Astrocyte (in vitro differentiated cells and primary cell): ENCODE measurements at regions not wholly inside any gene's neighbourhood (a gene's known extent, or its start where the extent isn't known, plus 50 kb on each side); places are given as distances from the start of the nearest gene placed in this dataset.

Source experiments
- DNase-seq: peaks from one replicate; pipeline ENCODE4 v3.0.0-alpha.2; 2010; ENCODE audit warnings: low read depth
- FAIRE-seq: peaks from 2 replicates; lab custom pipeline; 2011; peaks lifted over from hg19 to GRCh38; lab: Jason Lieb, UNC
- H2AFZ ChIP-seq: 2 replicates; pipeline ENCODE4 v1.6.0; 2012; ENCODE audit warnings: low read depth, low read length, inconsistent platforms
- H3K27ac ChIP-seq: 2 replicates; pipeline ENCODE4 v1.5.1; 2011; ENCODE audit warnings: low read depth, low read length, inconsistent platforms
- H3K27me3 ChIP-seq: 2 replicates; pipeline ENCODE4 v1.6.0; 2011; ENCODE audit warnings: low read length, inconsistent platforms; ENCODE audit not compliant: insufficient read depth
- H3K36me3 ChIP-seq: 2 replicates; pipeline ENCODE4 v1.5.1; 2011; ENCODE audit warnings: low read length, inconsistent platforms; ENCODE audit not compliant: insufficient read depth
- H3K4me1 ChIP-seq: 2 replicates; pipeline ENCODE4 v1.5.1; 2011; ENCODE audit warnings: low read length, inconsistent platforms; ENCODE audit not compliant: insufficient read depth
- H3K4me2 ChIP-seq: 2 replicates; pipeline ENCODE4 v1.6.0; 2012; ENCODE audit warnings: low read length, inconsistent platforms
- H3K4me3 ChIP-seq: 2 replicates; pipeline ENCODE4 v1.5.1; 2011; ENCODE audit warnings: low read depth, mild to moderate bottlenecking, low read length, inconsistent platforms; ENCODE audit not compliant: insufficient read depth
- H3K79me2 ChIP-seq: 2 replicates; pipeline ENCODE4 v1.6.0; 2012; ENCODE audit warnings: mild to moderate bottlenecking, low read length, inconsistent platforms; ENCODE audit not compliant: insufficient read depth
- H3K9ac ChIP-seq: 2 replicates; pipeline ENCODE4 v1.6.0; 2012; ENCODE audit warnings: mild to moderate bottlenecking, low read length, inconsistent platforms
- H3K9me3 ChIP-seq: 2 replicates; pipeline ENCODE4 v1.5.1; 2012; ENCODE audit warnings: low read depth, mild to moderate bottlenecking, low read length, inconsistent platforms; ENCODE audit not compliant: insufficient read depth
- H4K20me1 ChIP-seq: 2 replicates; pipeline ENCODE4 v1.6.0; 2012; ENCODE audit warnings: low read length, inconsistent platforms; ENCODE audit not compliant: insufficient read depth
- H3K27ac Mint-ChIP-seq: one replicate; pipeline ENCODE4 v1.8.0; 2021; ENCODE audit warnings: mild to moderate bottlenecking, mixed read lengths; ENCODE audit not compliant: unreplicated experiment
- H3K27me3 Mint-ChIP-seq: one replicate; pipeline ENCODE4 v1.8.0; 2021; ENCODE audit warnings: low read depth, mixed read lengths; ENCODE audit not compliant: unreplicated experiment
- H3K36me3 Mint-ChIP-seq: one replicate; pipeline ENCODE4 v1.8.0; 2021; ENCODE audit warnings: low read depth, mixed read lengths; ENCODE audit not compliant: unreplicated experiment
- H3K4me1 Mint-ChIP-seq: one replicate; pipeline ENCODE4 v1.8.0; 2021; ENCODE audit warnings: low read depth, mixed read lengths; ENCODE audit not compliant: unreplicated experiment
- H3K4me3 Mint-ChIP-seq: one replicate; pipeline ENCODE4 v1.8.0; 2021; ENCODE audit warnings: mild to moderate bottlenecking, moderate library complexity, mixed read lengths; ENCODE audit not compliant: unreplicated experiment
- H3K9me3 Mint-ChIP-seq: one replicate; pipeline ENCODE4 v1.8.0; 2021; ENCODE audit warnings: mild to moderate bottlenecking, mixed read lengths; ENCODE audit not compliant: unreplicated experiment
- EZH2 ChIP-seq: IDR thresholded peaks from 2 replicates; pipeline ENCODE4 v1.6.1; 2012; ENCODE audit warnings: mild to moderate bottlenecking, low read length, inconsistent platforms; ENCODE audit not compliant: insufficient read depth
- TF ChIP-seq, protein P1 (sequence below): IDR thresholded peaks from 2 replicates; pipeline ENCODE4 v1.5.1; 2011; ENCODE audit warnings: low read depth, mild to moderate bottlenecking, inconsistent platforms, low read length, moderate library complexity; ENCODE audit not compliant: insufficient read depth

DNA sequence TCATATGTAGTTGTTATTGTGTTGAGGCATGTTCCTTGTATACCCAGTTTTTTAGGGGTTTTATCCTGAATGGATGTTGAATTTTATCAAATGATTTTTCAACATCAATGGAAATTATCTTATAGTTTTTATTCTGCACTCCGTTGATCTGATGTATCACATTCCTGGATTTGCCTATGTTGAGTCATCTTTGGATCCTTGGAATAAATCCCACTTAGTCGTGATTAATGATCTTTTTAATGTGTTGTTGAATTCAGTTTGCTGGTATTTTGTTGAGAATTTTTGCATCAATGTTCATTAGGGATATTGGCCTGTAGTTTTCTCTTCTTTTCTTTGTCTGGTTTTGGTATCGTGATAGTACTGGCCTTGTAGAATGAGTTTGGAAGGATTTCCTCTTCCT, 648.6 kb upstream of the GRM3 start:
- no peaks in the 10 kb centered on the region for H3K4me1 ChIP-seq
- H3K9me3 Mint-ChIP-seq: peaks cover 4% of the 10 kb centered on the region
- no peak for TF ChIP-seq EZH2
- TF ChIP-seq, protein P1, sequence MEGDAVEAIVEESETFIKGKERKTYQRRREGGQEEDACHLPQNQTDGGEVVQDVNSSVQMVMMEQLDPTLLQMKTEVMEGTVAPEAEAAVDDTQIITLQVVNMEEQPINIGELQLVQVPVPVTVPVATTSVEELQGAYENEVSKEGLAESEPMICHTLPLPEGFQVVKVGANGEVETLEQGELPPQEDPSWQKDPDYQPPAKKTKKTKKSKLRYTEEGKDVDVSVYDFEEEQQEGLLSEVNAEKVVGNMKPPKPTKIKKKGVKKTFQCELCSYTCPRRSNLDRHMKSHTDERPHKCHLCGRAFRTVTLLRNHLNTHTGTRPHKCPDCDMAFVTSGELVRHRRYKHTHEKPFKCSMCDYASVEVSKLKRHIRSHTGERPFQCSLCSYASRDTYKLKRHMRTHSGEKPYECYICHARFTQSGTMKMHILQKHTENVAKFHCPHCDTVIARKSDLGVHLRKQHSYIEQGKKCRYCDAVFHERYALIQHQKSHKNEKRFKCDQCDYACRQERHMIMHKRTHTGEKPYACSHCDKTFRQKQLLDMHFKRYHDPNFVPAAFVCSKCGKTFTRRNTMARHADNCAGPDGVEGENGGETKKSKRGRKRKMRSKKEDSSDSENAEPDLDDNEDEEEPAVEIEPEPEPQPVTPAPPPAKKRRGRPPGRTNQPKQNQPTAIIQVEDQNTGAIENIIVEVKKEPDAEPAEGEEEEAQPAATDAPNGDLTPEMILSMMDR: no peak
- no peak for FAIRE-seq
- no peak overlapping the region for H3K9ac ChIP-seq
- no peak overlapping the region for H3K4me3 Mint-ChIP-seq
- H3K27ac ChIP-seq: no peak overlapping the region
- H3K9me3 ChIP-seq: no peaks in the 10 kb centered on the region
- H3K27me3 Mint-ChIP-seq: no peaks in the 10 kb centered on the region
- H4K20me1 ChIP-seq: no peaks in the 10 kb centered on the region
- DNase-seq: peak; percentile 57
- H3K79me2 ChIP-seq: no peaks in the 10 kb centered on the region
- H3K4me1 Mint-ChIP-seq: no peaks in the 10 kb centered on the region
- no peaks in the 10 kb centered on the region for H3K27me3 ChIP-seq
- H3K36me3 ChIP-seq: no peaks in the 10 kb centered on the region
- H3K4me2 ChIP-seq: no peak overlapping the region
- H2AFZ ChIP-seq: no peak overlapping the region
- H3K36me3 Mint-ChIP-seq: no peaks in the 10 kb centered on the region
- H3K27ac Mint-ChIP-seq: no peak overlapping the region
- H3K4me3 ChIP-seq: no peak overlapping the region

DNA sequence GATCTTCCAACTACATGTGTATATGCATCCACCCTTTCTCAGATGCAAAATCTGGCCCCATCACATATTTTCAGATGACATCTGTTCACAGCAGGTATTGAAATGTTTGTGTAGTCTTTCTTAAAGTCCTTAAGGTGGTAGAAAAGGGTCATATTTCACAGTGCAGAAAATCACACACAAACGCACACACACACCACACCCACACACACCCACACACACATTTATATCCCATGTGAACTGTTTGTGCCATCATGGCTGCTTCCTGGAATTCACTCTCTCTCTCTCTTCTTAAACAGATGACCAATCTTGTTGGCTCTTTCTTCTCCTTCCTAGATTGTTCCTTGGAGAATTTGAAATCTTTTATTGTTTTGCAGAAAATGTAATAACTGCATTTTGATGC, 663.0 kb upstream of the GRM3 start:
- FAIRE-seq (no peak), DNase-seq (no peak)
- H3K36me3 Mint-ChIP-seq: no peaks in the 10 kb centered on the region
- Histone ChIP-seq H3K9me3 (no peaks in the 10 kb centered on the region), H3K27me3 (no peaks in the 10 kb centered on the region), H3K4me3 (no peak overlapping the region), H3K27ac (no peak overlapping the region), H3K36me3 (no peaks in the 10 kb centered on the region), H3K79me2 (no peaks in the 10 kb centered on the region), H3K4me1 (no peaks in the 10 kb centered on the region), H3K9ac (no peak overlapping the region), H4K20me1 (no peaks in the 10 kb centered on the region), H3K4me2 (no peak overlapping the region), H2AFZ (no peak overlapping the region)
- H3K9me3 Mint-ChIP-seq: no peaks in the 10 kb centered on the region
- no peaks in the 10 kb centered on the region for H3K27me3 Mint-ChIP-seq
- H3K4me1 Mint-ChIP-seq: no peaks in the 10 kb centered on the region
- no peak overlapping the region for H3K27ac Mint-ChIP-seq
- TF ChIP-seq, protein P1: no peak
- no peak for TF ChIP-seq EZH2
- no peak overlapping the region for H3K4me3 Mint-ChIP-seq

DNA sequence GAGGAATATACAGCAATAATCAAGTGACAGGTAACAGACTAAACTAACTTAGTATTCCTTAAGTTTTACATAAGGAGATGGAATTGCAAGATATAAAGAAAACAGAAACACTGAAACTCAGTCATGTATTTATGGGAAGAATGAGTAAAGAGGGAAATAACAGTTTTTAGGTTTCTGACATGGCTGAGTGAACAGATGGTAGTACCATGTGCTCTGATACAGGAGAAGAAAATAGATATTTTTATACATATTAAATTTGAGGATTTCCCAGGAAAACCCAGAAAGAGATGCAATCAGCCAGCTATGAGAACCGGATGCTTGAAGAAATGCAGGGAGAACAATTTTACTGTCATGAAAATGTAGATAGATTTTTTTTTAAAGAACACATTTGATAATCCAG, 669.5 kb upstream of the GRM3 start:
- DNase-seq (no peak), FAIRE-seq (no peak)
- Histone ChIP-seq H2AFZ (no peak overlapping the region), H3K9ac (no peak overlapping the region), H3K9me3 (no peaks in the 10 kb centered on the region), H3K4me2 (no peak overlapping the region), H3K27ac (no peak overlapping the region), H4K20me1 (no peaks in the 10 kb centered on the region), H3K79me2 (no peaks in the 10 kb centered on the region), H3K27me3 (no peaks in the 10 kb centered on the region), H3K36me3 (no peaks in the 10 kb centered on the region), H3K4me1 (no peaks in the 10 kb centered on the region), H3K4me3 (no peak overlapping the region)
- Mint-ChIP-seq H3K27me3 (no peaks in the 10 kb centered on the region), H3K27ac (no peak overlapping the region), H3K36me3 (no peaks in the 10 kb centered on the region), H3K9me3 (no peaks in the 10 kb centered on the region), H3K4me3 (no peak overlapping the region), H3K4me1 (no peaks in the 10 kb centered on the region)
- TF ChIP-seq, protein P1: no peak
- TF ChIP-seq EZH2: no peak
